ENCODE measurements at regions not wholly inside any gene's neighbourhood (a gene's known extent, or its start where the extent isn't known, plus 50 kb on each side); places are given as distances from the start of the nearest gene placed in this dataset.

GRCh38 chr17:73863761-73864535 lies 219.7 kb upstream of the SDK2 start:
- no peak for DNase-seq (ENCODE audit: low read depth)
- no peak overlapping the region for H3K4me3 ChIP-seq (ENCODE audit: control insufficient read depth, low read depth, low read length)
- no peak for TF ChIP-seq CTCF (conservative IDR thresholded peaks at IDR 0.05; ENCODE audit: control insufficient read depth, insufficient read depth, low read depth, low read length)

DNA sequence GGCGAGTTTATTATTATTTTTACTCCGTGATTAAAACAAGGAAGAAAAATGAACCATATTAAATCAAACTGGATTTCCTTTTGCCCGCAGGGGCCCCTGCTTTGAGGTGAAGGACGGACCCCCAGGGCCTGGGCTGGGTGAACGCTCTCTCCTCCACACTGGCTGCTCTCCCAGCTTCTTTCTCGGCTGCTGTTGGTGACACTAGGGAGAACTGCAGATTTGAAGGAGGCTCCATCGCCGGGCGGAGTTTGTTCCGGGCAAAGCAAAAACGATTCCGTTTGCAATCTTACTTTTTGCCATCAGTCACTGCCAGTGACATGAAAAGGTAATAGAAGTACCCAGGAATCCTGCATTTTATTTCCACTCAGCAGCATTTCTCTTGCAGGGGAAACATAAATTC lies 221.6 kb upstream of the SDK2 start:
- DNase-seq (ENCODE audit: low read depth) = no peak
- H3K4me3 ChIP-seq (ENCODE audit: control insufficient read depth, low read depth, low read length) = no peak overlapping the region
- no peak for TF ChIP-seq CTCF (conservative IDR thresholded peaks at IDR 0.05; ENCODE audit: control insufficient read depth, insufficient read depth, low read depth, low read length)

DNA sequence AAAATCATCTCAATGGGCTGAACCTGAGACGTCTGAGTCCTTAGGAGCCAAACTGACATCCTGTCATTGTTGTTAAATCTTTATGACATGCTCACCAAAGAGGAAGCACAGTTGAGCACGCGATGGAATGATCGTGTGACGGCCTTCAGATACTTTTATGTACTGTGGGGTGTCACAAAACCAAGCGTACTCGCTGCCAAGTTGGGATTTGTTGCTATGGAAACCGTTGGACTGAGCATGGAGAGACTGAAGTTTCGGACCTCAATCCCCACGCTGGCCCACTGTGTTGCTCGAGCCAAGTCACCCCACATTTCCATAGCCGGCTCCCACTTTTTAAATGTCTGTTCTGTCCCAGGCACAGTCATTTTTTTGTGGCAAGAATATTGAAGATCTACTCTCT lies 222.8 kb upstream of the SDK2 start:
- TF ChIP-seq CTCF (conservative IDR thresholded peaks at IDR 0.05; ENCODE audit: control insufficient read depth, insufficient read depth, low read depth, low read length) = no peak
- no peak for DNase-seq (ENCODE audit: low read depth)
- no peak overlapping the region for H3K4me3 ChIP-seq (ENCODE audit: control insufficient read depth, low read depth, low read length)

DNA sequence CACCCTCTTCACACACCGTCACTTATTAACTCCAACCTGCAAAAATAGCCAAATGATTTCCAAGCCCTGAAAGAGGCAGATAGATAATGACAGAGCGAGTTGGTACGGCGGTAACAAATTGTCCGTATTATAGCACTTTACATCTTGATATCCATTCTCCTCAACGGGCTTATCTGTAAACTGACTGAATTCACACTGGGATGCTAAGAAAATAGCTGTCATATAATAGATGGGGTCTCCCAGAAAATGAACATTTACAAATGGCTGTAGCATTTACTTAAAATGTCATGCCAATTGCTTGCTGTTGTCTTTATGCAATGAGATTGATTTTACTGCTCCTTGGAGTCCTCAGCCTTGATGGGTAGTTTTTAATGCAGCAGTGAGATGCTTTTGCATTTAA lies 225.8 kb upstream of the SDK2 start:
- no peak for TF ChIP-seq CTCF (conservative IDR thresholded peaks at IDR 0.05; ENCODE audit: control insufficient read depth, insufficient read depth, low read depth, low read length)

DNA sequence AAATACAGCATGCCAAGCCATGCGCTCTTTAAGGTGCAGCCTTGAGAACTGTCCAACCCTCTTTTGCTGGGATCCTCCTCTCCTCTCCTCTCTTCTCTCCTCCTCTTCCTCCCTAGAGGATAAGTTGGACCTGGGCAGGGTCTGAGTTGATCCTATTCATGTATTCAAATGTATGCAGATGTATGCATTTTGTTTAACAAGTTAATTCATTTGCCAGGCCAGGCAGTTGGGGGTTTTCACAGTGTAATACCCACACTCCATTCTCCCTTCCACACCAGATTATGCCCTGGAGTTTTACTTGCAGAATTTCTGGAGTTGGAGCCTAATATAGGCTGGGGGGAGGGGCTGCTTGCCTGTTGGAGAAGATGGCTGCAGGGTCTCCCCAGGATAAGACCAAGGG lies 226.2 kb upstream of the SDK2 start:
- no peak overlapping the region for H3K4me3 ChIP-seq (ENCODE audit: control insufficient read depth, low read depth, low read length)
- TF ChIP-seq CTCF (conservative IDR thresholded peaks at IDR 0.05; ENCODE audit: control insufficient read depth, insufficient read depth, low read depth, low read length) = no peak

More for the DNA sequence above, 225.8 kb upstream of the SDK2 start:
- no peak for DNase-seq (ENCODE audit: low read depth)
- H3K4me3 ChIP-seq (ENCODE audit: control insufficient read depth, low read depth, low read length) = no peak overlapping the region

GRCh38 chr17:73872816-73873215 lies 228.6 kb upstream of the SDK2 start:
- TF ChIP-seq CTCF (conservative IDR thresholded peaks at IDR 0.05; ENCODE audit: control insufficient read depth, insufficient read depth, low read depth, low read length) = no peak
- no peak overlapping the region for H3K4me3 ChIP-seq (ENCODE audit: control insufficient read depth, low read depth, low read length)
- DNase-seq (ENCODE audit: low read depth) = no peak

More for the DNA sequence above, 226.2 kb upstream of the SDK2 start:
- no peak for DNase-seq (ENCODE audit: low read depth)
